ENCODE measurements at regions not wholly inside any gene's neighbourhood (a gene's known extent, or its start where the extent isn't known, plus 50 kb on each side); places are given as distances from the start of the nearest gene placed in this dataset.

GRCh38 chr3:23068016-23068728, 135.0 kb upstream of the UBE2E2 start:
- DNase-seq (ENCODE audit: extremely low read depth, insufficient read length): no peak
- H3K4me3 ChIP-seq (replicated peaks; ENCODE audit: low read depth, low read length): no peak overlapping the region
- H3K36me3 ChIP-seq (ENCODE audit: control insufficient read depth, insufficient read depth, low read length): no peaks in the 10 kb centered on the region
- no peak for TF ChIP-seq CTCF (IDR thresholded peaks at IDR 0.05; ENCODE audit: insufficient read depth, low read length, poor library complexity, severe bottlenecking)
- H3K27me3 ChIP-seq (replicated peaks; ENCODE audit: control insufficient read depth, insufficient read depth, low read length): no peaks in the 10 kb centered on the region

GRCh38 chr3:23071296-23071695, 131.8 kb upstream of the UBE2E2 start:
- no peak for TF ChIP-seq CTCF (IDR thresholded peaks at IDR 0.05; ENCODE audit: insufficient read depth, low read length, poor library complexity, severe bottlenecking)
- no peaks in the 10 kb centered on the region for H3K27me3 ChIP-seq (replicated peaks; ENCODE audit: control insufficient read depth, insufficient read depth, low read length)
- DNase-seq (ENCODE audit: extremely low read depth, insufficient read length): peak; percentile 42
- no peaks in the 10 kb centered on the region for H3K36me3 ChIP-seq (ENCODE audit: control insufficient read depth, insufficient read depth, low read length)
- no peak overlapping the region for H3K4me3 ChIP-seq (replicated peaks; ENCODE audit: low read depth, low read length)

GRCh38 chr3:23071758-23072157, 131.4 kb upstream of the UBE2E2 start:
- peak; percentile 12 for DNase-seq (ENCODE audit: extremely low read depth, insufficient read length)
- Histone ChIP-seq H3K36me3 (ENCODE audit: control insufficient read depth, insufficient read depth, low read length) (no peaks in the 10 kb centered on the region), H3K27me3 (replicated peaks; ENCODE audit: control insufficient read depth, insufficient read depth, low read length) (no peaks in the 10 kb centered on the region), H3K4me3 (replicated peaks; ENCODE audit: low read depth, low read length) (no peak overlapping the region)
- no peak for TF ChIP-seq CTCF (IDR thresholded peaks at IDR 0.05; ENCODE audit: insufficient read depth, low read length, poor library complexity, severe bottlenecking)

GRCh38 chr3:23072693-23073092, 130.4 kb upstream of the UBE2E2 start:
- no peak for TF ChIP-seq CTCF (IDR thresholded peaks at IDR 0.05; ENCODE audit: insufficient read depth, low read length, poor library complexity, severe bottlenecking)
- no peaks in the 10 kb centered on the region for H3K27me3 ChIP-seq (replicated peaks; ENCODE audit: control insufficient read depth, insufficient read depth, low read length)
- H3K4me3 ChIP-seq (replicated peaks; ENCODE audit: low read depth, low read length): no peak overlapping the region
- H3K36me3 ChIP-seq (ENCODE audit: control insufficient read depth, insufficient read depth, low read length): no peaks in the 10 kb centered on the region
- no peak for DNase-seq (ENCODE audit: extremely low read depth, insufficient read length)

GRCh38 chr3:23073724-23074305, 129.3 kb upstream of the UBE2E2 start:
- no peak for DNase-seq (ENCODE audit: extremely low read depth, insufficient read length)
- no peaks in the 10 kb centered on the region for H3K27me3 ChIP-seq (replicated peaks; ENCODE audit: control insufficient read depth, insufficient read depth, low read length)
- H3K4me3 ChIP-seq (replicated peaks; ENCODE audit: low read depth, low read length): no peak overlapping the region
- TF ChIP-seq CTCF (IDR thresholded peaks at IDR 0.05; ENCODE audit: insufficient read depth, low read length, poor library complexity, severe bottlenecking): no peak
- no peaks in the 10 kb centered on the region for H3K36me3 ChIP-seq (ENCODE audit: control insufficient read depth, insufficient read depth, low read length)
